Loucy (cell line): ENCODE measurements at regions not wholly inside any gene's neighbourhood (a gene's known extent, or its start where the extent isn't known, plus 50 kb on each side); places are given as distances from the start of the nearest gene placed in this dataset.

Experiments
- H2AFZ ChIP-seq: fragments of 200-600 bp; sonication (generic); 2 replicates; pipeline ENCODE4 v1.6.0; 2016; ENCODE audit warnings: antibody characterized with exemption, mild to moderate bottlenecking, low read length, moderate library complexity
- H3F3A ChIP-seq: fragments of 200-600 bp; 2 replicates; pipeline ENCODE4 v1.6.0; 2016; ENCODE audit warnings: antibody characterized with exemption, low read depth, mild to moderate bottlenecking
- H3K27me3 ChIP-seq: fragments of 200-600 bp; sonication (generic); 2 replicates; pipeline ENCODE4 v1.6.1; 2014; ENCODE audit warnings: low read length, mild to moderate bottlenecking; ENCODE audit not compliant: insufficient read depth, poor library complexity, severe bottlenecking
- H3K36me3 ChIP-seq: fragments of 200-600 bp; sonication (generic); 2 replicates; pipeline ENCODE4 v1.6.1; 2016; ENCODE audit warnings: low read length; ENCODE audit not compliant: insufficient read depth
- H3K4me1 ChIP-seq: fragments of 200-600 bp; sonication (generic); 2 replicates; pipeline ENCODE4 v1.5.1; 2014; ENCODE audit warnings: low read length, mild to moderate bottlenecking; ENCODE audit not compliant: insufficient read depth, poor library complexity, severe bottlenecking
- H3K4me2 ChIP-seq: fragments of 200-600 bp; sonication (generic); 2 replicates; pipeline ENCODE4 v1.6.0; 2014; ENCODE audit warnings: antibody characterized with exemption, low read length, low read depth, mild to moderate bottlenecking; ENCODE audit not compliant: poor library complexity, severe bottlenecking
- H3K4me3 ChIP-seq: fragments of 200-600 bp; sonication (generic); 2 replicates; pipeline ENCODE4 v1.5.1; 2014; ENCODE audit warnings: low read length, mild to moderate bottlenecking, mixed read lengths; ENCODE audit not compliant: poor library complexity, severe bottlenecking
- H3K79me2 ChIP-seq: fragments of 200-600 bp; sonication (generic); 2 replicates; pipeline ENCODE4 v1.6.1; 2014; ENCODE audit warnings: low read length; ENCODE audit not compliant: insufficient read depth
- H3K9ac ChIP-seq: fragments of 200-600 bp; sonication (generic); 2 replicates; pipeline ENCODE4 v1.6.0; 2014; ENCODE audit warnings: mild to moderate bottlenecking, low read depth, low read length, moderate library complexity; ENCODE audit not compliant: poor library complexity, severe bottlenecking
- H3K9me2 ChIP-seq: fragments of 200-600 bp; sonication (generic); replicated peaks from 2 replicates; pipeline ENCODE4 v1.6.1; 2016; ENCODE audit warnings: low read depth, low read length, mixed read lengths
- H3K9me3 ChIP-seq: fragments of 200-600 bp; sonication (generic); 2 replicates; pipeline ENCODE4 v1.6.1; 2014; ENCODE audit warnings: mild to moderate bottlenecking, antibody characterized with exemption, low read length, low read depth; ENCODE audit not compliant: insufficient read depth
- H4K20me1 ChIP-seq: fragments of 200-600 bp; sonication (generic); 2 replicates; pipeline ENCODE4 v1.6.0; 2014; ENCODE audit warnings: antibody characterized with exemption, low read length, mild to moderate bottlenecking; ENCODE audit not compliant: insufficient read depth, poor library complexity, severe bottlenecking
- EZH2phosphoT487 ChIP-seq: fragments of 200-600 bp; IDR thresholded peaks from 2 replicates; pipeline ENCODE4 v1.6.1; 2018; ENCODE audit warnings: antibody characterized with exemption, mild to moderate bottlenecking, moderate library complexity, borderline replicate concordance
- TF ChIP-seq, protein P1 (sequence below): fragments of 200-600 bp; sonication (generic); conservative IDR thresholded peaks from 2 replicates; pipeline ENCODE4 v1.5.1; 2014; ENCODE audit warnings: mild to moderate bottlenecking, antibody characterized with exemption, low read length

- no peaks in the 10 kb centered on the region for H3K36me3 ChIP-seq
- no peaks in the 10 kb centered on the region for H3K9me3 ChIP-seq
- no peaks in the 10 kb centered on the region for H3K4me1 ChIP-seq
- H2AFZ ChIP-seq, result no peak overlapping the region
- H3K9ac ChIP-seq, result no peak overlapping the region
- H3K79me2 ChIP-seq, result no peaks in the 10 kb centered on the region
- H3K4me3 ChIP-seq, result no peak overlapping the region
- no peak overlapping the region for H3K4me2 ChIP-seq
- no peaks in the 10 kb centered on the region for H3K9me2 ChIP-seq
- H4K20me1 ChIP-seq, result no peaks in the 10 kb centered on the region
- H3K27me3 ChIP-seq, result no peaks in the 10 kb centered on the region
- H3F3A ChIP-seq, result no peaks in the 10 kb centered on the region
- TF ChIP-seq EZH2phosphoT487, result no peak
- TF ChIP-seq, protein P1, sequence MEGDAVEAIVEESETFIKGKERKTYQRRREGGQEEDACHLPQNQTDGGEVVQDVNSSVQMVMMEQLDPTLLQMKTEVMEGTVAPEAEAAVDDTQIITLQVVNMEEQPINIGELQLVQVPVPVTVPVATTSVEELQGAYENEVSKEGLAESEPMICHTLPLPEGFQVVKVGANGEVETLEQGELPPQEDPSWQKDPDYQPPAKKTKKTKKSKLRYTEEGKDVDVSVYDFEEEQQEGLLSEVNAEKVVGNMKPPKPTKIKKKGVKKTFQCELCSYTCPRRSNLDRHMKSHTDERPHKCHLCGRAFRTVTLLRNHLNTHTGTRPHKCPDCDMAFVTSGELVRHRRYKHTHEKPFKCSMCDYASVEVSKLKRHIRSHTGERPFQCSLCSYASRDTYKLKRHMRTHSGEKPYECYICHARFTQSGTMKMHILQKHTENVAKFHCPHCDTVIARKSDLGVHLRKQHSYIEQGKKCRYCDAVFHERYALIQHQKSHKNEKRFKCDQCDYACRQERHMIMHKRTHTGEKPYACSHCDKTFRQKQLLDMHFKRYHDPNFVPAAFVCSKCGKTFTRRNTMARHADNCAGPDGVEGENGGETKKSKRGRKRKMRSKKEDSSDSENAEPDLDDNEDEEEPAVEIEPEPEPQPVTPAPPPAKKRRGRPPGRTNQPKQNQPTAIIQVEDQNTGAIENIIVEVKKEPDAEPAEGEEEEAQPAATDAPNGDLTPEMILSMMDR, result no peak
These were observed 1186.5 kb downstream of the SI start for GRCh38 chr3:163891771-163892170.

DNA sequence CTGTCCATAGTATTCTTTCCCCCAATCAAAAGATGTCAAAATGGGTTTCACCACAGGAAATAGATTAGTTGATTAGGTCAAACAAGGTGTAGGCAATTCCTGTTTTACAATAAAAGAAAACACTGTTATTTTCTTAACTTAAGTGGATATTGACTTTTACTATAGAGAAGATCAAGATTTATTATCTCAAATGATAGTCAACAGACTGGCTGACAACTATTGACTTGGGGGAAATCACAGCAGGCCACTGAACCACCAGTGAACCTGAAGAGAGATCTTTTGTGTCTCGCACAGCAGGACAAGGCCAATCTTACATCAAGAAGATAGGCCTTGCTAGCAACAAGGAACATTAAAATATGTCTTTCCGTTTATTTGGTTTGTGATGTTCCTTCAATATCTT, 1187.6 kb downstream of the SI start:
- H3K9ac ChIP-seq, result no peak overlapping the region
- no peaks in the 10 kb centered on the region for H3K27me3 ChIP-seq
- H2AFZ ChIP-seq, result no peak overlapping the region
- H3K9me3 ChIP-seq, result no peaks in the 10 kb centered on the region
- no peaks in the 10 kb centered on the region for H3F3A ChIP-seq
- H3K4me2 ChIP-seq, result no peak overlapping the region
- H3K4me1 ChIP-seq, result no peaks in the 10 kb centered on the region
- H3K4me3 ChIP-seq, result no peak overlapping the region
- H3K79me2 ChIP-seq, result no peaks in the 10 kb centered on the region
- H3K9me2 ChIP-seq, result no peaks in the 10 kb centered on the region
- H3K36me3 ChIP-seq, result no peaks in the 10 kb centered on the region
- TF ChIP-seq EZH2phosphoT487, result no peak
- TF ChIP-seq, protein P1, result no peak
- no peaks in the 10 kb centered on the region for H4K20me1 ChIP-seq

- Histone ChIP-seq H3F3A (no peaks in the 10 kb centered on the region), H4K20me1 (no peaks in the 10 kb centered on the region), H3K36me3 (no peaks in the 10 kb centered on the region), H3K27me3 (no peaks in the 10 kb centered on the region), H2AFZ (no peak overlapping the region), H3K4me1 (no peaks in the 10 kb centered on the region), H3K9me3 (peaks cover 4% of the 10 kb centered on the region), H3K4me3 (no peak overlapping the region), H3K4me2 (no peak overlapping the region), H3K9me2 (no peaks in the 10 kb centered on the region), H3K79me2 (no peaks in the 10 kb centered on the region), H3K9ac (no peak overlapping the region)
- TF ChIP-seq, protein P1, result no peak
- no peak for TF ChIP-seq EZH2phosphoT487
These were observed 1199.1 kb downstream of the SI start for GRCh38 chr3:163879172-163879571.
